ENCODE measurements at regions not wholly inside any gene's neighbourhood (a gene's known extent, or its start where the extent isn't known, plus 50 kb on each side); places are given as distances from the start of the nearest gene placed in this dataset.

GRCh38 chr18:54752185-54752584, 76.1 kb upstream of the RAB27B start:
- no peak for DNase-seq
- H3K27me3 ChIP-seq (ENCODE audit: control insufficient read depth in 2 of 2, insufficient read depth in 2 of 2, low read length in 2 of 2), result no peaks in the 10 kb centered on the region
- no peaks in the 10 kb centered on the region for H4K20me1 ChIP-seq (ENCODE audit: insufficient read depth, low read length)
- no peak overlapping the region for H3K27ac ChIP-seq (ENCODE audit: low read depth in 1 of 2, low read length in 2 of 2)
- no peak overlapping the region for H3K9ac ChIP-seq (ENCODE audit: insufficient read depth, low read length, poor library complexity, severe bottlenecking)
- 83% methylated on average over 1 of the region's 3 CpGs for WGBS (ENCODE audit: insufficient coverage)
- Mint-ChIP-seq H3K4me3 (no peak overlapping the region), H3K9me3 (peaks cover 0 to 2% (median 0%) of the 10 kb centered on the region in 7 donors), H3K27me3 (ENCODE audit: low read depth in 3 of 3) (peaks cover 0 to 5% (median 1%) of the 10 kb centered on the region in 3 donors), H3K4me1 (no peaks in the 10 kb centered on the region), H3K36me3 (no peaks in the 10 kb centered on the region), H3K27ac (no peak overlapping the region)
- no peak overlapping the region for H2AFZ ChIP-seq (ENCODE audit: insufficient read depth, low read depth, low read length, poor library complexity, severe bottlenecking)
- no peak for TF ChIP-seq CTCF (IDR thresholded peaks at IDR 0.05)
- intact Hi-C loops (cut with micrococcal nuclease), result no loop called here
- no peak overlapping the region for H3K4me2 ChIP-seq (replicated peaks; ENCODE audit: extremely low read depth, low read length, poor library complexity, severe bottlenecking)
- no peaks in the 10 kb centered on the region for H3K36me3 ChIP-seq (replicated peaks in 1 of 2; ENCODE audit: control insufficient read depth in 1 of 2, insufficient read depth in 2 of 2, low read length in 2 of 2)
- H3K4me3 ChIP-seq (replicated peaks in 1 of 3; ENCODE audit: low read depth in 2 of 3, low read length in 3 of 3), result no peak overlapping the region
- H3K79me2 ChIP-seq (ENCODE audit: insufficient read depth, low read length), result no peaks in the 10 kb centered on the region
- H3K9me3 ChIP-seq (replicated peaks in 1 of 2; ENCODE audit: control insufficient read depth in 1 of 2, insufficient read depth in 1 of 2, low read length in 2 of 2), result no peaks in the 10 kb centered on the region
- no peaks in the 10 kb centered on the region for H3K4me1 ChIP-seq (ENCODE audit: control insufficient read depth in 1 of 2, insufficient read depth in 2 of 2, low read length in 2 of 2)

GRCh38 chr18:54755456-54755855, 72.8 kb upstream of the RAB27B start:
- Mint-ChIP-seq H3K27me3 (ENCODE audit: low read depth in 3 of 3) (peaks cover 1 to 4% (median 2%) of the 10 kb centered on the region in 3 donors), H3K36me3 (no peaks in the 10 kb centered on the region), H3K4me3 (no peak overlapping the region), H3K9me3 (peaks cover 0 to 5% (median 0%) of the 10 kb centered on the region in 7 donors), H3K27ac (no peak overlapping the region), H3K4me1 (no peaks in the 10 kb centered on the region)
- Histone ChIP-seq H3K79me2 (ENCODE audit: insufficient read depth, low read length) (no peaks in the 10 kb centered on the region), H2AFZ (ENCODE audit: insufficient read depth, low read depth, low read length, poor library complexity, severe bottlenecking) (no peak overlapping the region), H3K9ac (ENCODE audit: insufficient read depth, low read length, poor library complexity, severe bottlenecking) (no peak overlapping the region), H3K4me1 (ENCODE audit: control insufficient read depth in 1 of 2, insufficient read depth in 2 of 2, low read length in 2 of 2) (no peaks in the 10 kb centered on the region), H3K36me3 (replicated peaks in 1 of 2; ENCODE audit: control insufficient read depth in 1 of 2, insufficient read depth in 2 of 2, low read length in 2 of 2) (no peaks in the 10 kb centered on the region), H3K27ac (ENCODE audit: low read depth in 1 of 2, low read length in 2 of 2) (no peak overlapping the region), H3K27me3 (ENCODE audit: control insufficient read depth in 2 of 2, insufficient read depth in 2 of 2, low read length in 2 of 2) (no peaks in the 10 kb centered on the region), H3K4me2 (replicated peaks; ENCODE audit: extremely low read depth, low read length, poor library complexity, severe bottlenecking) (no peak overlapping the region), H3K4me3 (replicated peaks in 1 of 3; ENCODE audit: low read depth in 2 of 3, low read length in 3 of 3) (no peak overlapping the region), H4K20me1 (ENCODE audit: insufficient read depth, low read length) (no peaks in the 10 kb centered on the region), H3K9me3 (replicated peaks in 1 of 2; ENCODE audit: control insufficient read depth in 1 of 2, insufficient read depth in 1 of 2, low read length in 2 of 2) (no peaks in the 10 kb centered on the region)
- TF ChIP-seq CTCF (IDR thresholded peaks at IDR 0.05), result no peak
- DNase-seq, result no peak
- intact Hi-C loops (cut with micrococcal nuclease), result no loop called here
